KMS-11 (cell line): ENCODE measurements at regions not wholly inside any gene's neighbourhood (a gene's known extent, or its start where the extent isn't known, plus 50 kb on each side); places are given as distances from the start of the nearest gene placed in this dataset.

Experiments used
- H2AFZ ChIP-seq: fragments of 200-600 bp; sonication (generic); 2 replicates; pipeline ENCODE4 v1.6.1; 2016; ENCODE audit warnings: antibody characterized with exemption, mixed run types, low read depth
- H3K27ac ChIP-seq: fragments of 200-600 bp; sonication (generic); 2 replicates; pipeline ENCODE4 v1.6.1; 2016; ENCODE audit warnings: mild to moderate bottlenecking, mixed run types
- H3K27me3 ChIP-seq: fragments of 200-600 bp; sonication (generic); 2 replicates; pipeline ENCODE4 v1.6.1; 2017; ENCODE audit warnings: mild to moderate bottlenecking, low read depth, mixed run types, moderate library complexity; ENCODE audit not compliant: insufficient read depth
- H3K36me3 ChIP-seq: fragments of 200-600 bp; sonication (generic); 2 replicates; pipeline ENCODE4 v1.6.1; 2017; ENCODE audit warnings: mild to moderate bottlenecking, mixed run types; ENCODE audit not compliant: insufficient read depth
- H3K4me1 ChIP-seq: fragments of 200-600 bp; sonication (generic); 2 replicates; pipeline ENCODE4 v1.6.1; 2016; ENCODE audit warnings: mild to moderate bottlenecking, low read depth, mixed run types; ENCODE audit not compliant: poor library complexity, severe bottlenecking
- H3K4me2 ChIP-seq: fragments of 200-600 bp; sonication (generic); 2 replicates; pipeline ENCODE4 v1.7.0; 2016; ENCODE audit warnings: mild to moderate bottlenecking, mixed run types
- H3K4me3 ChIP-seq: fragments of 200-600 bp; sonication (generic); IDR thresholded peaks from 2 replicates; pipeline ENCODE4 v1.6.1; 2017; ENCODE audit warnings: low read depth, low read length, mixed read lengths; ENCODE audit not compliant: insufficient read depth
- H3K79me2 ChIP-seq: fragments of 200-600 bp; sonication (generic); 2 replicates; pipeline ENCODE4 v1.6.1; 2016; ENCODE audit warnings: low read depth, mixed run types; ENCODE audit not compliant: insufficient read depth
- H3K9ac ChIP-seq: fragments of 200-600 bp; sonication (generic); 2 replicates; pipeline ENCODE4 v1.6.1; 2016; ENCODE audit warnings: mild to moderate bottlenecking, mixed run types
- H4K20me1 ChIP-seq: fragments of 200-600 bp; sonication (generic); 2 replicates; pipeline ENCODE4 v1.6.1; 2016; ENCODE audit warnings: mild to moderate bottlenecking, mixed run types; ENCODE audit not compliant: insufficient read depth
- CTCF ChIP-seq: fragments of 200-600 bp; sonication (generic); conservative IDR thresholded peaks from 2 replicates; pipeline ENCODE4 v1.6.1; 2017; ENCODE audit warnings: low read depth, mild to moderate bottlenecking, antibody characterized with exemption, low read length, moderate library complexity, mixed read lengths

- Histone ChIP-seq H4K20me1 (no peaks in the 10 kb centered on the region), H3K27me3 (no peaks in the 10 kb centered on the region), H3K4me2 (no peak overlapping the region), H3K27ac (no peak overlapping the region), H3K4me3 (no peak overlapping the region), H3K9ac (no peak overlapping the region), H3K4me1 (peaks cover under 1% of the 10 kb centered on the region), H3K36me3 (no peaks in the 10 kb centered on the region), H2AFZ (no peak overlapping the region), H3K79me2 (no peaks in the 10 kb centered on the region)
- TF ChIP-seq CTCF, result no peak
Observed at GRCh38 chr6:133034509-133035206, 206.5 kb upstream of the EYA4 start.

- Histone ChIP-seq H3K27ac (no peak overlapping the region), H3K36me3 (no peaks in the 10 kb centered on the region)
Observed at GRCh38 chr6:133040094-133040802, 200.9 kb upstream of the EYA4 start.

GRCh38 chr6:133040803-133041419 is 200.2 kb upstream of the EYA4 start:
- Histone ChIP-seq H4K20me1 (no peaks in the 10 kb centered on the region), H2AFZ (no peak overlapping the region), H3K79me2 (no peaks in the 10 kb centered on the region), H3K4me3 (no peak overlapping the region), H3K27ac (no peak overlapping the region), H3K27me3 (no peaks in the 10 kb centered on the region), H3K36me3 (no peaks in the 10 kb centered on the region), H3K4me1 (peaks cover 12% of the 10 kb centered on the region), H3K9ac (no peak overlapping the region), H3K4me2 (no peak overlapping the region)
- TF ChIP-seq CTCF, result no peak

More at GRCh38 chr6:133040094-133040802, 200.9 kb upstream of the EYA4 start:
- Histone ChIP-seq H3K79me2 (no peaks in the 10 kb centered on the region), H3K4me3 (no peak overlapping the region), H3K27me3 (no peaks in the 10 kb centered on the region), H4K20me1 (no peaks in the 10 kb centered on the region), H2AFZ (no peak overlapping the region), H3K4me1 (peaks cover 12% of the 10 kb centered on the region), H3K4me2 (no peak overlapping the region), H3K9ac (no peak overlapping the region)
- TF ChIP-seq CTCF, result peak; percentile 71

- Histone ChIP-seq H3K27me3 (no peaks in the 10 kb centered on the region), H3K4me2 (no peak overlapping the region), H4K20me1 (no peaks in the 10 kb centered on the region), H2AFZ (no peak overlapping the region), H3K4me1 (peaks cover 23% of the 10 kb centered on the region), H3K4me3 (no peak overlapping the region), H3K27ac (no peak overlapping the region), H3K9ac (no peak overlapping the region), H3K36me3 (no peaks in the 10 kb centered on the region), H3K79me2 (no peaks in the 10 kb centered on the region)
- TF ChIP-seq CTCF, result no peak
Observed at GRCh38 chr6:133042550-133043120, 198.5 kb upstream of the EYA4 start.
